ENCODE measurements at regions not wholly inside any gene's neighbourhood (a gene's known extent, or its start where the extent isn't known, plus 50 kb on each side); places are given as distances from the start of the nearest gene placed in this dataset.
"Not testable (repeated sequence)": the region's sequence is repeated elsewhere in the genome, so short reads cannot be mapped to it uniquely, and the experiment has no call there.

- DNase-seq: no peak
Measured at GRCh38 chr3:88703501-88704059, 403.8 kb upstream of the EPHA3 start.

- no peak for DNase-seq
Measured at GRCh38 chr3:88704338-88704737, 403.1 kb upstream of the EPHA3 start.

- DNase-seq: no peak
Measured at GRCh38 chr3:88707837-88708236, 399.6 kb upstream of the EPHA3 start.

- no peak for DNase-seq
Measured at GRCh38 chr3:88712552-88712951, 394.9 kb upstream of the EPHA3 start.

- no peak for DNase-seq
Measured at GRCh38 chr3:88713233-88713691, 394.2 kb upstream of the EPHA3 start.

GRCh38 chr3:88725440-88726165 lies 381.8 kb upstream of the EPHA3 start:
- DNase-seq: no peak

GRCh38 chr3:88732186-88732585 lies 375.2 kb upstream of the EPHA3 start:
- DNase-seq: no peak

GRCh38 chr3:88742106-88742505 lies 365.3 kb upstream of the EPHA3 start:
- no peak for DNase-seq

GRCh38 chr3:88742674-88743507 lies 364.5 kb upstream of the EPHA3 start:
- no peak for DNase-seq

GRCh38 chr3:88744896-88745295 lies 362.5 kb upstream of the EPHA3 start:
- DNase-seq: no peak

- not testable (repeated sequence) for DNase-seq
Measured at GRCh38 chr3:88747145-88747544, 360.3 kb upstream of the EPHA3 start.

GRCh38 chr3:88758676-88759075 lies 348.7 kb upstream of the EPHA3 start:
- no peak for DNase-seq

- DNase-seq: no peak
Measured at GRCh38 chr3:88767746-88768145, 339.7 kb upstream of the EPHA3 start.

- DNase-seq: no peak
Measured at GRCh38 chr3:88773766-88774165, 333.7 kb upstream of the EPHA3 start.

GRCh38 chr3:88775026-88775690 lies 332.3 kb upstream of the EPHA3 start:
- no peak for DNase-seq

GRCh38 chr3:88779482-88779881 lies 327.9 kb upstream of the EPHA3 start:
- no peak for DNase-seq

GRCh38 chr3:88784925-88785324 lies 322.5 kb upstream of the EPHA3 start:
- DNase-seq: no peak

GRCh38 chr3:88785841-88786240 lies 321.6 kb upstream of the EPHA3 start:
- no peak for DNase-seq

GRCh38 chr3:88795503-88795902 lies 311.9 kb upstream of the EPHA3 start:
- DNase-seq: no peak

- no peak for DNase-seq
Measured at GRCh38 chr3:88807491-88808105, 299.8 kb upstream of the EPHA3 start.

- DNase-seq: no peak
Measured at GRCh38 chr3:88809993-88810392, 297.4 kb upstream of the EPHA3 start.

- no peak for DNase-seq
Measured at GRCh38 chr3:88810455-88810854, 297.0 kb upstream of the EPHA3 start.

GRCh38 chr3:88811096-88811495 lies 296.3 kb upstream of the EPHA3 start:
- DNase-seq: no peak

Measured in 8988T (cell line).